Mucosa of descending colon (tissue), 3 donors: ENCODE measurements at regions not wholly inside any gene's neighbourhood (a gene's known extent, or its start where the extent isn't known, plus 50 kb on each side); places are given as distances from the start of the nearest gene placed in this dataset.

Experiments
- ATAC-seq: fragments of 200-7000 bp; cut with Tn5 transposase; one replicate; pipeline ENCODE4 v1.9.1; 2020; ENCODE audit warnings: mild to moderate bottlenecking, moderate library complexity
- DNase-seq, 3 donors: peaks; one replicate each; pipeline ENCODE4 v3.0.0-alpha.2; 2020
- H3K36me3 ChIP-seq: fragments of 200-600 bp; one replicate; pipeline ENCODE4 v1.8.0; 2021; ENCODE audit warnings: low read depth, mild to moderate bottlenecking
- H3K4me1 ChIP-seq: fragments of 200-600 bp; one replicate; pipeline ENCODE4 v1.8.0; 2021; ENCODE audit warnings: low read depth, mild to moderate bottlenecking
- H3K4me3 ChIP-seq: fragments of 200-600 bp; one replicate; pipeline ENCODE4 v1.8.0; 2021; ENCODE audit warnings: mild to moderate bottlenecking
- H3K9me3 ChIP-seq: fragments of 200-600 bp; one replicate; pipeline ENCODE4 v1.8.0; 2021; ENCODE audit warnings: mild to moderate bottlenecking
- intact Hi-C, 2 donors: fragments of 100-400 bp; cut with DNase I in 1 of 2; cut with micrococcal nuclease in 1 of 2; formaldehyde crosslinking; loops; one replicate each; pipeline versions ENCODE4 v1.11.0 to v1.11.1; 2022; cut with DNase I, micrococcal nuclease
- TF ChIP-seq, protein P1 (sequence below): fragments of 200-600 bp; IDR thresholded peaks from one replicate; pipeline ENCODE4 v1.8.0; 2022; ENCODE audit warnings: antibody characterized with exemption, mild to moderate bottlenecking
- donor health status: DM: no; HTN: no; CAD: no; lungs with moderate emphysema.
- donor health status: DM: no; HTN: no; CAD: no.
- donor health status: DM: no; HTN: yes; CAD: no.

DNA sequence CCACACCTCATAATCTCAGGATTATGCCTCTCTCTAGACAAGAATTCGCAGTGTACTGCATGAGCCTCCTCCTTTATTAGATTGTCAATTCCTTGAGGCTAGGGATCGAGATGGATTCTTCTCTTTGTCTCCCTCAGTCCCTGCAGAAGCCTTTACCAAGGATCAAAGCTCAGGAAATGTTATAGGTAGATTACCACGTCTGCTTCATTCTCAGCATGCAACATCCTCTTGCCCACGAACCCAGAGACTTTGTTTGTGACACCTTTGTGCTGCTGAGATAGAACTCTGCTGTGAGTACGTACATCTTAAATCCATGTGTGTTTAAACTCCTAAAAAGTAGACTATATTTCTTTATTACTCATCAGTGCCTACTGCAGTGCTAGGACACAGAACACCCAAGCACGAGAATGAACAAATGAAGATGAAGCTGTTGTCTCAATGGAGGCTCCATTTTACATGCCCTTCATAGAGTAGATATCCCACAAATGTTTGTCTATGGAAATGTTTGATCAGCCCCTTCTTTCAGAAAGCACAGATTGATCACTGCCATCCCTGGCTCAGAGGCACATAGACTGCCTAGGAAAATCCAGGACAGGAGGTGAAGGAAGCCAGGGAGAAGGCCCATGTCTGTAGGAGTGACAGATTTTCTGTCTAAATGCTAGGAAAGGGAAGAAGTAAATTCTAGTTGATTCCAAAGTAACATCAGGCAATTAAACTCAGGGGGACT lies 98.8 kb upstream of the KLHL29 start:
- Histone ChIP-seq H3K4me3 (no peak overlapping the region), H3K9me3 (no peaks in the 10 kb centered on the region), H3K4me1 (no peaks in the 10 kb centered on the region), H3K36me3 (no peaks in the 10 kb centered on the region)
- ATAC-seq (no peak), DNase-seq (no peak)
- TF ChIP-seq, protein P1, sequence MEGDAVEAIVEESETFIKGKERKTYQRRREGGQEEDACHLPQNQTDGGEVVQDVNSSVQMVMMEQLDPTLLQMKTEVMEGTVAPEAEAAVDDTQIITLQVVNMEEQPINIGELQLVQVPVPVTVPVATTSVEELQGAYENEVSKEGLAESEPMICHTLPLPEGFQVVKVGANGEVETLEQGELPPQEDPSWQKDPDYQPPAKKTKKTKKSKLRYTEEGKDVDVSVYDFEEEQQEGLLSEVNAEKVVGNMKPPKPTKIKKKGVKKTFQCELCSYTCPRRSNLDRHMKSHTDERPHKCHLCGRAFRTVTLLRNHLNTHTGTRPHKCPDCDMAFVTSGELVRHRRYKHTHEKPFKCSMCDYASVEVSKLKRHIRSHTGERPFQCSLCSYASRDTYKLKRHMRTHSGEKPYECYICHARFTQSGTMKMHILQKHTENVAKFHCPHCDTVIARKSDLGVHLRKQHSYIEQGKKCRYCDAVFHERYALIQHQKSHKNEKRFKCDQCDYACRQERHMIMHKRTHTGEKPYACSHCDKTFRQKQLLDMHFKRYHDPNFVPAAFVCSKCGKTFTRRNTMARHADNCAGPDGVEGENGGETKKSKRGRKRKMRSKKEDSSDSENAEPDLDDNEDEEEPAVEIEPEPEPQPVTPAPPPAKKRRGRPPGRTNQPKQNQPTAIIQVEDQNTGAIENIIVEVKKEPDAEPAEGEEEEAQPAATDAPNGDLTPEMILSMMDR: no peak
- intact Hi-C loops: no loop called here

DNA sequence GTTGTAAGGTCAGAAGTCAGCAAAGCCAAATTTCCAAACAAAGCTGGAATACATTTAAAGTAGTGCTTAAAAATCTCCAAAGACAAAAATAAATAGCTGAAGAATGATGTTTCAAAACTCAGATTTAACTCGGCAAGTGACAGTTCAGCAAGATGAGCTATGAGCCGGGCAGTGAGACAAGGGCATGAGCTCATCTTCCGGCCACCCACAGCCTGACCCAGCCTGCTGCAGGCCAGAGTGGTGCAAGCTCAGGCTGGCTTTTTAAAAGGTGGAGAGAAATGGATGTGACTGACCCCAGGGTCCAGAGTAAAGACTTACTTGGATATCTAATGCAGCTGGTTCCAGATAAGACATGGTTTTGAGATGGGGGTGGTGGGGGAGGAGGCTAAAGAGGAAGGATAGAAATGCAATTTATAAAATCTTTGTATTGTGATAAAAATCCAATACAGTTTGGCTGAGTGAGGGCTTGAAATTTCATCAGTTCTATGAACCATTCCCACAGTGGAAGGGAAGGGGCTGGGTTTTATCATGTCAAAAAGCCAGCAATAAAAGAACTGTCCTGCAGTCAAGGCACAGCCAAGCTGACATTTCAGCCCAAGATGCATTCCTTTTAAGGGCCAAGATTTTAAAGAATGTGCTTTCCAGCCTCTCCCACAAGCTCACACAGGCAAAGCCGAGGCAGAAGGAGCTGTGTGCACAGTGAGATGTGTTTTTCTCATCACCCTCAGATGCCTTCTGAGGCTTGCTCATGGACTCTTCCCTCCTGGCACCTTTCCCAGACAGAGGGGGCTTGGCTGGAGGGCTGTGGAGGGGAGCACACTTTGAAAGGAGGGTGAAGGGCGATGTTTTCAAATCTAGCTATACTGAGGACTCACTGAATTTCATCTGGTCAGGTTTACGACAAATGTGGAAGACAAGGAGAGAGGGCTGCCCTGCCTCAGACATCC lies 97.9 kb upstream of the KLHL29 start:
- H3K9me3 ChIP-seq: no peaks in the 10 kb centered on the region
- no peaks in the 10 kb centered on the region for H3K36me3 ChIP-seq
- ATAC-seq: peak; percentile 52
- peak in 2 of 3 donors; percentile 25 to 36 for DNase-seq
- H3K4me1 ChIP-seq: no peaks in the 10 kb centered on the region
- TF ChIP-seq, protein P1: no peak
- H3K4me3 ChIP-seq: no peak overlapping the region
- intact Hi-C loops: no loop called here

DNA sequence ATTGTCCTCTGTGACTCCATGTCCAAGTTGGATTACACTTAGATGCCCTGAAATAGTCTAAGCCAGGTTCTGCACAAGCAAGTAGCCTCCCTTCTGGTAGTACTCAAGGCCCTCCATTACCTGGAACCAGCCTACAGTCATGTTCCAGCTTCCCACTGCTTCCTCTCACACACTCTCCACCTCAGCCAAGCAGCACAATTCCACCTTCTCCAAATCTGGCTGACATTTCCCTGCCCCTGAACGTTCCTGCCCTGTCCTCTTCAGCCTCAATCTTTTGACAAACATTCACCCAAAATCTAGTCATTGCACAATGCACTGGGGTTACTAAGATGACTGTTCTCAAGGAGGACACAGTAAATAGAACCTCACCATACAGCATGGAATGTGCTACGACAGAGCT lies 95.3 kb upstream of the KLHL29 start:
- TF ChIP-seq, protein P1: no peak
- intact Hi-C loops: no loop called here
- Histone ChIP-seq H3K36me3 (no peaks in the 10 kb centered on the region), H3K4me3 (no peak overlapping the region), H3K9me3 (no peaks in the 10 kb centered on the region), H3K4me1 (no peaks in the 10 kb centered on the region)
- ATAC-seq (no peak), DNase-seq (no peak)

DNA sequence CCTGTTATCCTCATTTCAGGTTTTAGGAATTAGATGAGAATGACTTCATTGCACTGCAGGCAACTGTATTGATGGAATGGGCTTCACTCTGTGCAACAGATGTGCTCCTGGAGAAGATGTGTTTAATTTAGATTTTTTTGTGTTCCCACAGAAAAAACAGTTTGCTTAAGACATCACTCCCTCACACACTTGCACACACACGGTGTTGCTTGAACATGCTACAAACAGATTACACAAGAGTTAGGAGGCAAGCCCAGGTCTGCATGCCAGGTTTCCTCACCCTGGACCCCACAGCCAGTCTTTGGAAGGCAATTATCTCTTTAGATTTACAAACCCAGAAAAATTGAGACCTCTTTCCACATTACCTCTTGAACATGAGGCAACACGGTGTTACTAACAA lies 93.7 kb upstream of the KLHL29 start:
- no peaks in the 10 kb centered on the region for H3K36me3 ChIP-seq
- H3K4me1 ChIP-seq: no peaks in the 10 kb centered on the region
- DNase-seq (no peak), ATAC-seq (no peak)
- H3K4me3 ChIP-seq: no peak overlapping the region
- no peaks in the 10 kb centered on the region for H3K9me3 ChIP-seq
- intact Hi-C loops: no loop called here
- TF ChIP-seq, protein P1: no peak

DNA sequence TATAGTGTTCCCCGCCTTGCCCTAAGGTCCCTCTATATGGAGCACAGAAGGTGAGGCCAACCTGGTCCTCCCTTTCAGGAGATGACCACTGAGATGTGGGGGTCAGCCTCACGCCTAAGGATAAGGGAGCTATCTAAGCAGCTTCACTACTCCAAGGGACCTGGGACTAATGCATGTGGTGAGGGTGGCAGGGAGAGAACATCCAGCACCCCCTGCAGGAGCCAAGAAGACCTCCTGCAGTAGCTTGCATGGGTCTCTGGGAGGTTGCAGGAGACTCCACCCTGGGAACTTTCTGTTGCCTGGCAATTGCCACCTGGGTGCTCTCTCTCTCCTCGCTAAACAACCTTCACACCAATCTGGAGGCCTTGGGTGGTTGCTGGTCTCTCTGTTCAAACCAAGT lies 93.0 kb upstream of the KLHL29 start:
- no peaks in the 10 kb centered on the region for H3K4me1 ChIP-seq
- DNase-seq (no peak), ATAC-seq (peak; percentile 11)
- H3K9me3 ChIP-seq: no peaks in the 10 kb centered on the region
- intact Hi-C loops: no loop called here
- TF ChIP-seq, protein P1: no peak
- no peaks in the 10 kb centered on the region for H3K36me3 ChIP-seq
- no peak overlapping the region for H3K4me3 ChIP-seq
